DOHH2 (cell line): ENCODE measurements at regions not wholly inside any gene's neighbourhood (a gene's known extent, or its start where the extent isn't known, plus 50 kb on each side); places are given as distances from the start of the nearest gene placed in this dataset.

ENCODE experiments used
- H3F3A ChIP-seq: fragments of 200-600 bp; sonication (generic), shearing (Covaris generic); 2 replicates; pipeline ENCODE4 v1.6.0; 2016; ENCODE audit warnings: antibody characterized with exemption, mild to moderate bottlenecking; ENCODE audit not compliant: control insufficient read depth, insufficient read depth
- H3K27ac ChIP-seq: fragments of 200-600 bp; sonication (generic); 2 replicates; pipeline ENCODE4 v1.5.1; 2014; ENCODE audit warnings: low read depth, mild to moderate bottlenecking, low read length, moderate library complexity
- H3K27me3 ChIP-seq: fragments of 200-600 bp; sonication (generic); 2 replicates; pipeline ENCODE4 v1.6.1; 2014; ENCODE audit warnings: mild to moderate bottlenecking, low read length, mixed read lengths; ENCODE audit not compliant: control insufficient read depth
- H3K36me3 ChIP-seq: fragments of 200-600 bp; sonication (generic); 2 replicates; pipeline ENCODE4 v1.6.1; 2014; ENCODE audit warnings: mild to moderate bottlenecking, low read length, moderate library complexity, mixed read lengths; ENCODE audit not compliant: control insufficient read depth
- H3K4me1 ChIP-seq: fragments of 200-600 bp; sonication (generic); 2 replicates; pipeline ENCODE4 v1.6.1; 2014; ENCODE audit warnings: mild to moderate bottlenecking, low read length, mixed read lengths; ENCODE audit not compliant: control insufficient read depth
- H3K4me2 ChIP-seq: fragments of 200-600 bp; sonication (generic); 2 replicates; pipeline ENCODE4 v1.6.0; 2014; ENCODE audit warnings: mild to moderate bottlenecking, low read length, moderate library complexity
- H3K4me3 ChIP-seq: fragments of 200-600 bp; sonication (generic); 2 replicates; pipeline ENCODE4 v1.5.1; 2014; ENCODE audit warnings: mild to moderate bottlenecking, low read length, mixed read lengths
- H3K79me2 ChIP-seq: fragments of 200-600 bp; sonication (generic); 2 replicates; pipeline ENCODE4 v1.6.1; 2014; ENCODE audit warnings: mild to moderate bottlenecking, low read length, mixed read lengths; ENCODE audit not compliant: control insufficient read depth
- H3K9me2 ChIP-seq: fragments of 200-600 bp; sonication (generic); replicated peaks from 2 replicates; pipeline ENCODE4 v1.6.1; 2014; ENCODE audit warnings: mild to moderate bottlenecking, low read length, mixed read lengths; ENCODE audit not compliant: control insufficient read depth
- H3K9me3 ChIP-seq: fragments of 200-600 bp; sonication (generic); 2 replicates; pipeline ENCODE4 v1.6.1; 2014; ENCODE audit warnings: antibody characterized with exemption, low read length, mixed read lengths; ENCODE audit not compliant: control insufficient read depth, insufficient read depth
- H4K20me1 ChIP-seq: fragments of 200-600 bp; sonication (generic); 2 replicates; pipeline ENCODE4 v1.6.0; 2014; ENCODE audit warnings: low read depth, mild to moderate bottlenecking, antibody characterized with exemption, low read length, moderate library complexity; ENCODE audit not compliant: control insufficient read depth, insufficient read depth
- CTCF ChIP-seq: fragments of 200-600 bp; sonication (generic); IDR thresholded peaks from one replicate; pipeline ENCODE4 v1.5.1; 2014; ENCODE audit warnings: antibody characterized with exemption, mild to moderate bottlenecking, low read depth, low read length; ENCODE audit not compliant: poor library complexity, severe bottlenecking
- EZH2phosphoT487 ChIP-seq: fragments of 200-600 bp; sonication (generic); IDR thresholded peaks from 2 replicates; pipeline ENCODE4 v1.6.1; 2017; ENCODE audit warnings: borderline replicate concordance, mild to moderate bottlenecking, antibody characterized with exemption, low read length, moderate library complexity, mixed read lengths

GRCh38 chr5:104062621-104063377 is 500.2 kb upstream of the NUDT12 start:
- Histone ChIP-seq H3K4me3 (no peak overlapping the region), H3K4me1 (no peaks in the 10 kb centered on the region), H4K20me1 (no peaks in the 10 kb centered on the region), H3K79me2 (no peaks in the 10 kb centered on the region), H3K9me3 (no peaks in the 10 kb centered on the region), H3K9me2 (no peaks in the 10 kb centered on the region), H3K27ac (no peak overlapping the region), H3K36me3 (no peaks in the 10 kb centered on the region), H3F3A (no peaks in the 10 kb centered on the region), H3K4me2 (no peak overlapping the region), H3K27me3 (no peaks in the 10 kb centered on the region)
- TF ChIP-seq CTCF (no peak), EZH2phosphoT487 (no peak)

- Histone ChIP-seq H3K36me3 (no peaks in the 10 kb centered on the region), H3K4me2 (no peak overlapping the region), H3K4me1 (no peaks in the 10 kb centered on the region), H3K9me2 (no peaks in the 10 kb centered on the region), H3K9me3 (no peaks in the 10 kb centered on the region), H3K27me3 (no peaks in the 10 kb centered on the region), H3F3A (no peaks in the 10 kb centered on the region), H3K27ac (no peak overlapping the region), H3K79me2 (no peaks in the 10 kb centered on the region), H4K20me1 (no peaks in the 10 kb centered on the region), H3K4me3 (no peak overlapping the region)
- no peak for TF ChIP-seq EZH2phosphoT487
- TF ChIP-seq CTCF = no peak
Measured at GRCh38 chr5:104061707-104062106, 499.1 kb upstream of the NUDT12 start.

- no peak for TF ChIP-seq EZH2phosphoT487
- no peak for TF ChIP-seq CTCF
- no peak overlapping the region for H3K27ac ChIP-seq
Measured at GRCh38 chr5:104053353-104053649, 490.7 kb upstream of the NUDT12 start.

More at GRCh38 chr5:104053353-104053649, 490.7 kb upstream of the NUDT12 start:
- Histone ChIP-seq H3F3A (no peaks in the 10 kb centered on the region), H3K9me2 (no peaks in the 10 kb centered on the region), H3K79me2 (no peaks in the 10 kb centered on the region), H3K4me1 (no peaks in the 10 kb centered on the region), H4K20me1 (no peaks in the 10 kb centered on the region), H3K4me2 (no peak overlapping the region), H3K4me3 (no peak overlapping the region), H3K27me3 (no peaks in the 10 kb centered on the region), H3K36me3 (no peaks in the 10 kb centered on the region), H3K9me3 (no peaks in the 10 kb centered on the region)
